HepG2 (cell line): ENCODE measurements at regions not wholly inside any gene's neighbourhood (a gene's known extent, or its start where the extent isn't known, plus 50 kb on each side); places are given as distances from the start of the nearest gene placed in this dataset.

Experiments used
- HMGXB4 ChIP-seq, 2 experiments: sonication (generic) in 1 of 2; formaldehyde crosslinking in 1 of 2; IDR thresholded peaks; 2 replicates each; pipeline versions ENCODE4 v1.4.0 to v1.6.1; 2018 to 2020; ENCODE audit warnings: missing genetic modification reagents in 2 of 2, borderline replicate concordance in 1 of 2, low read depth in 1 of 2, mild to moderate bottlenecking in 1 of 2, missing biosample characterization in 1 of 2
- HNF4G ChIP-seq, 2 experiments: sonication (generic) in 1 of 2; formaldehyde crosslinking in 1 of 2; IDR thresholded peaks; 2 replicates each; pipeline versions ENCODE4 v1.4.0 to v1.6.1; 2011 to 2020; ENCODE audit warnings: borderline replicate concordance in 2 of 2, low read depth in 2 of 2, mild to moderate bottlenecking in 2 of 2, low read length in 1 of 2, missing genetic modification reagents in 1 of 2, moderate library complexity in 1 of 2
- POLR2AphosphoS5 ChIP-seq: IDR thresholded peaks from 2 replicates; pipeline ENCODE4 v1.6.1; 2012; ENCODE audit warnings: low read depth, low read length
- SNAPC4 ChIP-seq: sonication (generic); formaldehyde crosslinking; IDR thresholded peaks from 2 replicates; pipeline ENCODE4 v1.4.0; 2020; ENCODE audit warnings: mild to moderate bottlenecking, missing genetic modification reagents
- TAF1 ChIP-seq: sonication (generic); formaldehyde crosslinking; IDR thresholded peaks from 2 replicates; pipeline ENCODE4 v1.4.0; 2020; ENCODE audit warnings: missing genetic modification reagents
- ZBTB49 ChIP-seq: sonication (generic); formaldehyde crosslinking; IDR thresholded peaks from 2 replicates; pipeline ENCODE4 v1.4.0; 2020; ENCODE audit warnings: missing genetic modification reagents, borderline replicate concordance
- ZFYVE20 ChIP-seq: sonication (generic); formaldehyde crosslinking; IDR thresholded peaks from 2 replicates; pipeline ENCODE4 v1.8.0; 2023; ENCODE audit warnings: low read depth, mild to moderate bottlenecking, moderate library complexity, missing genetic modification reagents, borderline replicate concordance
- ZMYM3 ChIP-seq: sonication (generic); formaldehyde crosslinking; IDR thresholded peaks from 2 replicates; pipeline ENCODE4 v1.5.1; 2020; ENCODE audit warnings: mild to moderate bottlenecking, missing genetic modification reagents
- TF ChIP-seq, protein P1 (sequence below): sonication (generic); formaldehyde crosslinking; IDR thresholded peaks from 2 replicates; pipeline ENCODE4 v1.4.0; 2020; ENCODE audit warnings: low read depth, missing genetic modification reagents
- TF ChIP-seq, protein P2 (sequence below): sonication (generic); formaldehyde crosslinking; conservative IDR thresholded peaks from 2 replicates; pipeline ENCODE4 v1.5.0; 2020; ENCODE audit warnings: missing genetic modification reagents

- 0 out of 2 replicates have a peak, but pooled peaks have one; percentile 49 for TF ChIP-seq SNAPC4 (CRISPR knock-in tag)
- TF ChIP-seq ZFYVE20 = 0 out of 2 replicates have a peak, but pooled peaks have one; percentile 51
- TF ChIP-seq, protein P1, sequence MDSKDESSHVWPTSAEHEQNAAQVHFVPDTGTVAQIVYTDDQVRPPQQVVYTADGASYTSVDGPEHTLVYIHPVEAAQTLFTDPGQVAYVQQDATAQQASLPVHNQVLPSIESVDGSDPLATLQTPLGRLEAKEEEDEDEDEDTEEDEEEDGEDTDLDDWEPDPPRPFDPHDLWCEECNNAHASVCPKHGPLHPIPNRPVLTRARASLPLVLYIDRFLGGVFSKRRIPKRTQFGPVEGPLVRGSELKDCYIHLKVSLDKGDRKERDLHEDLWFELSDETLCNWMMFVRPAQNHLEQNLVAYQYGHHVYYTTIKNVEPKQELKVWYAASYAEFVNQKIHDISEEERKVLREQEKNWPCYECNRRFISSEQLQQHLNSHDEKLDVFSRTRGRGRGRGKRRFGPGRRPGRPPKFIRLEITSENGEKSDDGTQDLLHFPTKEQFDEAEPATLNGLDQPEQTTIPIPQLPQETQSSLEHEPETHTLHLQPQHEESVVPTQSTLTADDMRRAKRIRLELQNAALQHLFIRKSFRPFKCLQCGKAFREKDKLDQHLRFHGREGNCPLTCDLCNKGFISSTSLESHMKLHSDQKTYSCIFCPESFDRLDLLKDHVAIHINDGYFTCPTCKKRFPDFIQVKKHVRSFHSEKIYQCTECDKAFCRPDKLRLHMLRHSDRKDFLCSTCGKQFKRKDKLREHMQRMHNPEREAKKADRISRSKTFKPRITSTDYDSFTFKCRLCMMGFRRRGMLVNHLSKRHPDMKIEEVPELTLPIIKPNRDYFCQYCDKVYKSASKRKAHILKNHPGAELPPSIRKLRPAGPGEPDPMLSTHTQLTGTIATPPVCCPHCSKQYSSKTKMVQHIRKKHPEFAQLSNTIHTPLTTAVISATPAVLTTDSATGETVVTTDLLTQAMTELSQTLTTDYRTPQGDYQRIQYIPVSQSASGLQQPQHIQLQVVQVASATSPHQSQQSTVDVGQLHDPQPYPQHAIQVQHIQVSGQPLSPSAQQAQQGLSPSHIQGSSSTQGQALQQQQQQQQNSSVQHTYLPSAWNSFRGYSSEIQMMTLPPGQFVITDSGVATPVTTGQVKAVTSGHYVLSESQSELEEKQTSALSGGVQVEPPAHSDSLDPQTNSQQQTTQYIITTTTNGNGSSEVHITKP (CRISPR knock-in tag) = no peak
- TF ChIP-seq POLR2AphosphoS5 = peak; percentile 56
- TF ChIP-seq, protein P2, sequence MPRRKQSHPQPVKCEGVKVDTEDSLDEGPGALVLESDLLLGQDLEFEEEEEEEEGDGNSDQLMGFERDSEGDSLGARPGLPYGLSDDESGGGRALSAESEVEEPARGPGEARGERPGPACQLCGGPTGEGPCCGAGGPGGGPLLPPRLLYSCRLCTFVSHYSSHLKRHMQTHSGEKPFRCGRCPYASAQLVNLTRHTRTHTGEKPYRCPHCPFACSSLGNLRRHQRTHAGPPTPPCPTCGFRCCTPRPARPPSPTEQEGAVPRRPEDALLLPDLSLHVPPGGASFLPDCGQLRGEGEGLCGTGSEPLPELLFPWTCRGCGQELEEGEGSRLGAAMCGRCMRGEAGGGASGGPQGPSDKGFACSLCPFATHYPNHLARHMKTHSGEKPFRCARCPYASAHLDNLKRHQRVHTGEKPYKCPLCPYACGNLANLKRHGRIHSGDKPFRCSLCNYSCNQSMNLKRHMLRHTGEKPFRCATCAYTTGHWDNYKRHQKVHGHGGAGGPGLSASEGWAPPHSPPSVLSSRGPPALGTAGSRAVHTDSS (CRISPR knock-in tag) = no peak
- TF ChIP-seq ZMYM3 = peak; percentile 93
- TF ChIP-seq HNF4G (IDR thresholded peaks at IDR 0.05; ENCODE audit: borderline replicate concordance, low read depth, low read length) = no peak
- no peak for TF ChIP-seq HNF4G (CRISPR knock-in tag; IDR thresholded peaks at IDR 0.05; ENCODE audit: borderline replicate concordance, low read depth)
- TF ChIP-seq HMGXB4 (CRISPR knock-in tag; IDR thresholded peaks at IDR 0.05; ENCODE audit: borderline replicate concordance in 1 of 2, low read depth in 1 of 2) = peak; percentile 86 to 87; a peak in 3 of 4 replicates
- peak; percentile 42; the same call in 1 of the 2 replicates for TF ChIP-seq TAF1 (CRISPR knock-in tag)
- TF ChIP-seq ZBTB49 (CRISPR knock-in tag) = no peak
Observed at GRCh38 chr10:78974617-78975317, 94.0 kb upstream of the ZMIZ1 start (continued).
